CD4-positive, alpha-beta T cell treated with Interleukin-4 for 1 hour (primary cell): ENCODE measurements at regions not wholly inside any gene's neighbourhood (a gene's known extent, or its start where the extent isn't known, plus 50 kb on each side); places are given as distances from the start of the nearest gene placed in this dataset.
"Not testable (repeated sequence)": the region's sequence is repeated elsewhere in the genome, so short reads cannot be mapped to it uniquely, and the experiment has no call there.

Experiments used
- DNase-seq, 2 donors: peaks; one replicate each; pipeline ENCODE4 v3.0.0-alpha.2; 2020 to 2022

GRCh38 chr5:105619725-105620124 is 2051.0 kb downstream of the EFNA5 start:
- DNase-seq: no peak

- DNase-seq: no peak
Observed at GRCh38 chr5:105617436-105618215, 2053.1 kb downstream of the EFNA5 start.

- DNase-seq: no peak
Observed at GRCh38 chr5:105616599-105616998, 2054.0 kb upstream of the NUDT12 start.

- not testable (repeated sequence) for DNase-seq
Observed at GRCh38 chr5:105602406-105602805, 2039.8 kb upstream of the NUDT12 start.

GRCh38 chr5:105593011-105593760 is 2030.6 kb upstream of the NUDT12 start:
- no peak for DNase-seq

- DNase-seq: no peak
Observed at GRCh38 chr5:105587963-105588662, 2025.5 kb upstream of the NUDT12 start.

GRCh38 chr5:105581988-105582690 is 2019.5 kb upstream of the NUDT12 start:
- DNase-seq: no peak

GRCh38 chr5:105573575-105573974 is 2011.0 kb upstream of the NUDT12 start:
- DNase-seq: no peak

- no peak for DNase-seq
Observed at GRCh38 chr5:105565531-105565930, 2002.9 kb upstream of the NUDT12 start.

GRCh38 chr5:105563842-105564241 is 2001.3 kb upstream of the NUDT12 start:
- no peak for DNase-seq

GRCh38 chr5:105554568-105555169 is 1992.1 kb upstream of the NUDT12 start:
- DNase-seq: no peak

GRCh38 chr5:105544300-105544699 is 1981.7 kb upstream of the NUDT12 start:
- no peak for DNase-seq

- no peak for DNase-seq
Observed at GRCh38 chr5:105536675-105537074, 1974.1 kb upstream of the NUDT12 start.

- DNase-seq: no peak
Observed at GRCh38 chr5:105530716-105531261, 1968.2 kb upstream of the NUDT12 start.

GRCh38 chr5:105529851-105530250 is 1967.3 kb upstream of the NUDT12 start:
- no peak for DNase-seq

- no peak for DNase-seq
Observed at GRCh38 chr5:105508519-105508918, 1945.9 kb upstream of the NUDT12 start.

GRCh38 chr5:105506692-105507277 is 1944.2 kb upstream of the NUDT12 start:
- DNase-seq: no peak

GRCh38 chr5:105503950-105504349 is 1941.4 kb upstream of the NUDT12 start:
- no peak for DNase-seq

- no peak for DNase-seq
Observed at GRCh38 chr5:105501315-105501714, 1938.7 kb upstream of the NUDT12 start.

GRCh38 chr5:105475401-105475800 is 1912.8 kb upstream of the NUDT12 start:
- DNase-seq: no peak

- DNase-seq: no peak
Observed at GRCh38 chr5:105462377-105462776, 1899.8 kb upstream of the NUDT12 start.

- DNase-seq: no peak
Observed at GRCh38 chr5:105460721-105461120, 1898.1 kb upstream of the NUDT12 start.
